Activated T-cell treated with anti-CD3 and anti-CD28 coated beads, Interleukin-2, amount 50 U/mL, for 4 hours (primary cell): ENCODE measurements at regions not wholly inside any gene's neighbourhood (a gene's known extent, or its start where the extent isn't known, plus 50 kb on each side); places are given as distances from the start of the nearest gene placed in this dataset.
"Not testable (repeated sequence)": the region's sequence is repeated elsewhere in the genome, so short reads cannot be mapped to it uniquely, and the experiment has no call there.

ENCODE experiments used
- ATAC-seq, 2 donors: fragments of 200-7000 bp; cut with Tn5 transposase; one replicate each; pipeline ENCODE4 v1.10.0; 2021
- DNase-seq: peaks from one replicate; pipeline ENCODE4 v3.0.0-alpha.2; 2020
- H3K27me3 Mint-ChIP-seq: one replicate; pipeline ENCODE4 v1.8.0; 2021; ENCODE audit warnings: low read depth, mixed read lengths
- H3K36me3 Mint-ChIP-seq: one replicate; pipeline ENCODE4 v1.8.0; 2022; ENCODE audit warnings: mixed read lengths; ENCODE audit not compliant: insufficient read depth
- H3K4me1 Mint-ChIP-seq: one replicate; pipeline ENCODE4 v1.8.0; 2021; ENCODE audit warnings: low read depth, mixed read lengths
- H3K4me3 Mint-ChIP-seq: one replicate; pipeline ENCODE4 v1.8.0; 2021; ENCODE audit warnings: mild to moderate bottlenecking, moderate library complexity, mixed read lengths
- H3K9me3 Mint-ChIP-seq: one replicate; pipeline ENCODE4 v1.8.0; 2021; ENCODE audit warnings: mixed read lengths

GRCh38 chr6:137978252-137978896, 111.3 kb downstream of the TNFAIP3 start:
- no peaks in the 10 kb centered on the region for H3K36me3 Mint-ChIP-seq
- no peaks in the 10 kb centered on the region for H3K9me3 Mint-ChIP-seq
- H3K4me1 Mint-ChIP-seq = peaks cover 55% of the 10 kb centered on the region
- no peak overlapping the region for H3K4me3 Mint-ChIP-seq
- DNase-seq (no peak), ATAC-seq (peak; percentile 67 to 72)
- H3K27me3 Mint-ChIP-seq = no peaks in the 10 kb centered on the region

- ATAC-seq = not testable (repeated sequence)
- peaks cover 49% of the 10 kb centered on the region for H3K4me1 Mint-ChIP-seq
Measured at GRCh38 chr6:137979263-137979662, 112.2 kb downstream of the TNFAIP3 start.

GRCh38 chr6:137980777-137981176, 113.7 kb downstream of the TNFAIP3 start:
- DNase-seq = no peak
- H3K4me1 Mint-ChIP-seq = peaks cover 34% of the 10 kb centered on the region
- no peaks in the 10 kb centered on the region for H3K27me3 Mint-ChIP-seq
- no peaks in the 10 kb centered on the region for H3K9me3 Mint-ChIP-seq
- no peaks in the 10 kb centered on the region for H3K36me3 Mint-ChIP-seq
- ATAC-seq = no peak
- no peak overlapping the region for H3K4me3 Mint-ChIP-seq

More at GRCh38 chr6:137979263-137979662, 112.2 kb downstream of the TNFAIP3 start:
- not testable (repeated sequence) for DNase-seq, H3K27me3 Mint-ChIP-seq, H3K4me3 Mint-ChIP-seq, H3K36me3 Mint-ChIP-seq, H3K9me3 Mint-ChIP-seq

GRCh38 chr6:137981758-137982157, 114.7 kb downstream of the TNFAIP3 start:
- peaks cover 1% of the 10 kb centered on the region for H3K27me3 Mint-ChIP-seq
- no peaks in the 10 kb centered on the region for H3K9me3 Mint-ChIP-seq
- ATAC-seq = no peak
- no peak for DNase-seq
- no peaks in the 10 kb centered on the region for H3K36me3 Mint-ChIP-seq
- H3K4me3 Mint-ChIP-seq = no peak overlapping the region
- H3K4me1 Mint-ChIP-seq = peaks cover 24% of the 10 kb centered on the region

GRCh38 chr6:137982418-137983189, 115.5 kb downstream of the TNFAIP3 start:
- no peak for DNase-seq
- Mint-ChIP-seq H3K27me3 (peaks cover 2% of the 10 kb centered on the region), H3K9me3 (no peaks in the 10 kb centered on the region), H3K4me1 (peaks cover 20% of the 10 kb centered on the region), H3K4me3 (no peak overlapping the region), H3K36me3 (no peaks in the 10 kb centered on the region)
- ATAC-seq = peak in 1 of 2 donors; percentile 23

- Mint-ChIP-seq H3K27me3 (peaks cover 2% of the 10 kb centered on the region), H3K4me1 (peaks cover 14% of the 10 kb centered on the region), H3K9me3 (no peaks in the 10 kb centered on the region), H3K4me3 (no peak overlapping the region), H3K36me3 (no peaks in the 10 kb centered on the region)
- DNase-seq (no peak), ATAC-seq (no peak)
Measured at GRCh38 chr6:137983269-137983668, 116.2 kb downstream of the TNFAIP3 start.

- Mint-ChIP-seq H3K27me3 (peaks cover 9% of the 10 kb centered on the region), H3K36me3 (no peaks in the 10 kb centered on the region), H3K9me3 (no peaks in the 10 kb centered on the region), H3K4me1 (no peaks in the 10 kb centered on the region), H3K4me3 (no peak overlapping the region)
- no peak for ATAC-seq
- no peak for DNase-seq
Measured at GRCh38 chr6:137989664-137990063, 117.6 kb downstream of the PERP start.

GRCh38 chr6:137995371-137995770, 111.8 kb downstream of the PERP start:
- no peak for DNase-seq
- H3K9me3 Mint-ChIP-seq = peaks cover 13% of the 10 kb centered on the region
- H3K4me3 Mint-ChIP-seq = no peak overlapping the region
- no peaks in the 10 kb centered on the region for H3K36me3 Mint-ChIP-seq
- H3K27me3 Mint-ChIP-seq = peaks cover 7% of the 10 kb centered on the region
- no peaks in the 10 kb centered on the region for H3K4me1 Mint-ChIP-seq
- ATAC-seq = no peak

GRCh38 chr6:137998461-137999019, 108.7 kb downstream of the PERP start:
- no peak overlapping the region for H3K4me3 Mint-ChIP-seq
- ATAC-seq (no peak), DNase-seq (no peak)
- H3K9me3 Mint-ChIP-seq = peaks cover 13% of the 10 kb centered on the region
- no peaks in the 10 kb centered on the region for H3K4me1 Mint-ChIP-seq
- H3K36me3 Mint-ChIP-seq = no peaks in the 10 kb centered on the region
- peaks cover 7% of the 10 kb centered on the region for H3K27me3 Mint-ChIP-seq

GRCh38 chr6:137999815-138000214, 107.4 kb downstream of the PERP start:
- Mint-ChIP-seq H3K4me3 (no peak overlapping the region), H3K36me3 (no peaks in the 10 kb centered on the region), H3K9me3 (peaks cover 13% of the 10 kb centered on the region), H3K4me1 (no peaks in the 10 kb centered on the region), H3K27me3 (peaks cover 7% of the 10 kb centered on the region)
- ATAC-seq = peak in 1 of 2 donors; percentile 35
- DNase-seq = no peak

DNA sequence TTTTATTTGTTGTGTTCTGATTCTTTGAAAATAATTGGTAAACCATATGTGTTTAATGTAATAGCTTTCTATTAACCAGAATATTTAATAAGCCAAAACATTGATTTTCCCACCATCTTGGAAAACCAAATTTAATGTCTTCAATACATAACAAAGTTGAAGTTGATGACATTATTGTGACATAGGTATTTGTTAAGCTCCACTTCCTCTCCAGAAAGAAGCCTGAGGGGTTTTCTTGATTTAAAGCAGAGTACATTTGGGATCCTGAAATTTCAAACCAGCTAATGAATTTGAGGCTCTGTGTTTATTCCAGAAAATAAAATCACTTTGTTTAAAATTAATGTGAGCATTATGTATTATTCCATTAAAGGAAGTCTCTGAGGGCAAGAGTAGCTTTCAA, 106.3 kb downstream of the PERP start:
- ATAC-seq = no peak
- H3K36me3 Mint-ChIP-seq = no peaks in the 10 kb centered on the region
- H3K4me3 Mint-ChIP-seq = no peak overlapping the region
- DNase-seq = no peak
- peaks cover 5% of the 10 kb centered on the region for H3K27me3 Mint-ChIP-seq
- H3K4me1 Mint-ChIP-seq = peaks cover 2% of the 10 kb centered on the region
- peaks cover 13% of the 10 kb centered on the region for H3K9me3 Mint-ChIP-seq

DNA sequence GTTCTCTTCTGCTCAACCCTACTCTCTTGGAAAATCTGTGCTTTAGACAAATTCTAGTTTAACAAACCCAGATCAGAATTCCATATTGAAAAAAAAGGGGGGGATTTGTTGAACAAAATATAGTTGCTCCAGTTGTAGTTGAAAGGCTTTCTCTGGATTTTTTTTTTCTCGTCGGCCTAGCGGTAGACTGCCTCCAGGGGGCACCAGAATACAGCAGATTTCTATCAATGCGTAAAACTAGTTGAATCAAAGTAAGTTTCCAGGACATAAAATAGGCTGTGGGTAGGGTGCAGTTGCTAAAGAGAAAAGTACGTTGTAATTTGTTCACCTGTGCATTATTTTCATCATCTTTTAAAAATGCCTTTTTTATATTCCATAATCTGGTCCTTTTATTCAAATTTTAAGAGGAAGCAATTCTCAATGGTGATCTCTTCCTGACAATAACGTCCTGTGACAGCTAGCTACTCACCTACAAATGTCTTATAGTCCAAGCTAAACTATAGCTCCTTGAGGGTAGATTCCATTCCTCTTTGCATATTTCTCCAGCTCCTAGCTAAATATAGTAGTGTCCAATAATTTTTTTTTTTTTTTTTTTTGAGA, 105.4 kb downstream of the PERP start:
- peak in 1 of 2 donors; percentile 38 for ATAC-seq
- peaks cover 2% of the 10 kb centered on the region for H3K4me1 Mint-ChIP-seq
- no peaks in the 10 kb centered on the region for H3K36me3 Mint-ChIP-seq
- peak; percentile 59 for DNase-seq
- H3K9me3 Mint-ChIP-seq = peaks cover 7% of the 10 kb centered on the region
- no peak overlapping the region for H3K4me3 Mint-ChIP-seq
- H3K27me3 Mint-ChIP-seq = peaks cover 5% of the 10 kb centered on the region

DNA sequence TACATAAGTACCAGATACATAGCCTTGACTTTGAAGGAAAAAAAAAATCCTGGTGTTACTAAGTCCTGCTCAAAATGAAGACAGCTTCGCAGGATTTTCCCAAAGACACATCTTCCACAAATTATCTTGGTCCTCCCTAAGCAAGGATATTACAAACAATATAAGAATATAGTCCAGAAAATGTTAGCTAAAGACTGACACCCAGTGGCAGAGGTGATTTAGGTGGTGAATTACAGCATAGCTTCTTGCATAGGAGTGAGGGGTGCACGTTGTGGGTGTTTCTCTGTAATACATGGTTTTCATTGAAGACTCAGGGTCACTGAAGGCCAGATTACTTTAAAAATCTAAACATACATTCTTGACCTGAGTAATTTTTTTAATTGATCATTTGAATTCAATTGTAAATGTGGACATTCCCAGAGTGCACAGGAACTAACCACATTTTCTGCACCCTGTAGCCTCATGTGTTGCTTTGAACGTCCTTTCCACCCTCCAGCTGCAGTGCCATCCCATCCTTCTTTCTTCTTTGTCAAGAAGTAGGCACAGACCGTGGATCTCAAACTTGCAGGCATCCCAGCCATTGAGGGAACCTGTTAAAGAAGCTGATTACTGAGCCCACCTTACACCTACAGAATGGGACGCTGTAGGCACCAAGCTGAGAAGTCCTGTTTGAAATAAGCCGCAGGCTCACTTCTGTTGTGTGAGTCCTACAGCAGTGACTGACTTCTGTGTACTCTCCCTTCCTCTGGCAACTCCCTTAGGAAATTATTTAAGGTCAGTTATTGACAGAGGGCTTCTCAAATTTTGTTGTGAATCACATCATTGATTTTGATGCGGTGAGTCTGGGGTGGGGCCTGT, 102.6 kb downstream of the PERP start:
- DNase-seq (no peak), ATAC-seq (peak in 1 of 2 donors; percentile 62)
- H3K9me3 Mint-ChIP-seq = no peaks in the 10 kb centered on the region
- no peaks in the 10 kb centered on the region for H3K27me3 Mint-ChIP-seq
- H3K36me3 Mint-ChIP-seq = no peaks in the 10 kb centered on the region
- peaks cover 2% of the 10 kb centered on the region for H3K4me1 Mint-ChIP-seq
- no peak overlapping the region for H3K4me3 Mint-ChIP-seq

DNA sequence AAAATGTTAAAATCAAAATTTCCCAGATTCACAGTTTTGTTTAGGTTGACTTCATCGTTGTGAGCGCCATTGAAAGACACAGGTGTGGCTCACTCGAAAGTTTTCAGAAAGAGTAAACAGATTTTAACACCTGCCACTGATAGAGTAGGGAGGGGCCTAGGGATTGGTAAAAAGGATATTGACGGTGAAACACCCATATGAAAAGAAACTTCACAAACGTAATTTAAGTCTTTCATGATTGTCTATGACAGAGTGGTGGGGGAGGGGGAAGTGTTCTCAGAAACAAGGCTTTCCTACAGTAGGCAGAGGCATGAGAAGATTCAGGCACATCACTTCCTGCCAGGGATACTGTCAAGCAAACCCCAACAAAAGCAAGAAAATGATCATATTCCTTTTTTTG, 101.4 kb downstream of the PERP start:
- Mint-ChIP-seq H3K9me3 (no peaks in the 10 kb centered on the region), H3K36me3 (no peaks in the 10 kb centered on the region), H3K27me3 (no peaks in the 10 kb centered on the region), H3K4me1 (peaks cover 2% of the 10 kb centered on the region), H3K4me3 (no peak overlapping the region)
- DNase-seq (no peak), ATAC-seq (peak in 1 of 2 donors; percentile 30)
